ENCODE measurements at regions not wholly inside any gene's neighbourhood (a gene's known extent, or its start where the extent isn't known, plus 50 kb on each side); places are given as distances from the start of the nearest gene placed in this dataset.

GRCh38 chr5:67380431-67380830, 183.8 kb upstream of the CD180 start:
- no peak for TF ChIP-seq POLR2A (IDR thresholded peaks at IDR 0.05; ENCODE audit: low read depth, low read length)
- no peak for TF ChIP-seq POLR2AphosphoS5 (IDR thresholded peaks at IDR 0.05; ENCODE audit: low read depth, low read length)
- no peak for TF ChIP-seq TAF1 (IDR thresholded peaks at IDR 0.05; ENCODE audit: borderline replicate concordance, low read depth, low read length)
